ENCODE measurements at regions not wholly inside any gene's neighbourhood (a gene's known extent, or its start where the extent isn't known, plus 50 kb on each side); places are given as distances from the start of the nearest gene placed in this dataset.

DNA sequence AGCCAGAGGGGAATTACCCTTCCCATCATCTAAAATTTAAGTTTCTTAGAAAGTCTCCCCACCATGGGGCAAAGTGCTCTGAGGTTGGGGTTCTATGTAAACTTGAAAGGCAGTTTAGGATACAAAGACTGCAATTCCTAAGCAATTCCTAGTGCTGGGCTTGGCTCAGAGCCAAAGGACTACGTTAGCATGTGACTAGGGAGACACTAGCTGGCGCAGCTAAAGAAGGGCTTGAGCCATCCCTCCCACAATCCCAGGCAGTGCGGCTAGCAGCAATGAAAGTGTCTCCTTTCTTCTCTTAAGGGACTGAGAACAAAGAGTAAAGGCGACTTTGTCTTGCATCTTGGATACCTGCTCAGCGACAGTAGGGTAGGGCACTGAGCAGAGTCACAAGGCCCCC lies 306.6 kb upstream of the FKBP1C start:
- Histone ChIP-seq H3K4me3 (no peak overlapping the region), H3K36me3 (no peaks in the 10 kb centered on the region), H3K4me1 (no peaks in the 10 kb centered on the region), H3K9me3 (peaks cover 0 to 19% (median 0%) of the 10 kb centered on the region in 8 donors), H3K27ac (no peak overlapping the region), H3K27me3 (replicated peaks in 1 of 7) (no peaks in the 10 kb centered on the region)
- no peak for DNase-seq
- WGBS, 5 donors: 82 to 88% (median 84%) methylated on average over 5 of the region's 5 CpGs
- TF ChIP-seq POLR2AphosphoS5 (IDR thresholded peaks at IDR 0.05): no peak
- TF ChIP-seq, protein P1, sequence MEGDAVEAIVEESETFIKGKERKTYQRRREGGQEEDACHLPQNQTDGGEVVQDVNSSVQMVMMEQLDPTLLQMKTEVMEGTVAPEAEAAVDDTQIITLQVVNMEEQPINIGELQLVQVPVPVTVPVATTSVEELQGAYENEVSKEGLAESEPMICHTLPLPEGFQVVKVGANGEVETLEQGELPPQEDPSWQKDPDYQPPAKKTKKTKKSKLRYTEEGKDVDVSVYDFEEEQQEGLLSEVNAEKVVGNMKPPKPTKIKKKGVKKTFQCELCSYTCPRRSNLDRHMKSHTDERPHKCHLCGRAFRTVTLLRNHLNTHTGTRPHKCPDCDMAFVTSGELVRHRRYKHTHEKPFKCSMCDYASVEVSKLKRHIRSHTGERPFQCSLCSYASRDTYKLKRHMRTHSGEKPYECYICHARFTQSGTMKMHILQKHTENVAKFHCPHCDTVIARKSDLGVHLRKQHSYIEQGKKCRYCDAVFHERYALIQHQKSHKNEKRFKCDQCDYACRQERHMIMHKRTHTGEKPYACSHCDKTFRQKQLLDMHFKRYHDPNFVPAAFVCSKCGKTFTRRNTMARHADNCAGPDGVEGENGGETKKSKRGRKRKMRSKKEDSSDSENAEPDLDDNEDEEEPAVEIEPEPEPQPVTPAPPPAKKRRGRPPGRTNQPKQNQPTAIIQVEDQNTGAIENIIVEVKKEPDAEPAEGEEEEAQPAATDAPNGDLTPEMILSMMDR (IDR thresholded peaks at IDR 0.05 in 8 of 11, conservative IDR thresholded peaks at IDR 0.05 in 3 of 11): no peak
- no peak for TF ChIP-seq POLR2A (IDR thresholded peaks at IDR 0.05)
- intact Hi-C loops (cut with DNase I; ENCODE audit: low total_unique reads): no loop called here

DNA sequence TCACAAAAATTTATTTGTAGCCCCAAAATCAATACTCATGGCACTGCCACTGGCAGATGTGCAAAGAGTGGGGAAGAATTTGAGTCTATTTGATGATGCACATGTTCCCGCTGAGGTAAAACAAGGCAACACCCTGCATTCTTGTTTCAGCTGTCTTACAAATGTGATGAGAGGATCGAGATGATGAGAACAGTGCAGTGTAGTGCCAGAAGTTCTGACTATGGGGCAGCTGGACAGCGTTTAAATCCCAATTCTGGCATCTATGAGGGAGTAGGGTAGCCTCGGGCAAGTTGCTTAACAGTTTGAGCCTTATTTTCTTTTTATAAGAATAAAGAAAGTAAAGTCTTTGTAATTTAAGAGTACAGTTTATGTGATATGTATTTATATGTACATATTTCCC lies 296.7 kb upstream of the FKBP1C start:
- TF ChIP-seq, protein P1 (IDR thresholded peaks at IDR 0.05 in 8 of 11, conservative IDR thresholded peaks at IDR 0.05 in 3 of 11): no peak
- TF ChIP-seq POLR2AphosphoS5 (IDR thresholded peaks at IDR 0.05) (no peak), POLR2A (IDR thresholded peaks at IDR 0.05) (no peak)
- H3K27ac ChIP-seq: no peak overlapping the region
- H3K36me3 ChIP-seq: no peaks in the 10 kb centered on the region
- H3K4me3 ChIP-seq: no peak overlapping the region
- H3K9me3 ChIP-seq: peaks cover 0 to 14% (median 5%) of the 10 kb centered on the region in 8 donors
- 66 to 71% (median 68%) methylated on average over 4 of the region's 4 CpGs for WGBS, 5 donors
- no peak for DNase-seq
- H3K27me3 ChIP-seq (replicated peaks in 1 of 7): no peaks in the 10 kb centered on the region
- intact Hi-C loops (cut with DNase I; ENCODE audit: low total_unique reads): no loop called here
- no peaks in the 10 kb centered on the region for H3K4me1 ChIP-seq

DNA sequence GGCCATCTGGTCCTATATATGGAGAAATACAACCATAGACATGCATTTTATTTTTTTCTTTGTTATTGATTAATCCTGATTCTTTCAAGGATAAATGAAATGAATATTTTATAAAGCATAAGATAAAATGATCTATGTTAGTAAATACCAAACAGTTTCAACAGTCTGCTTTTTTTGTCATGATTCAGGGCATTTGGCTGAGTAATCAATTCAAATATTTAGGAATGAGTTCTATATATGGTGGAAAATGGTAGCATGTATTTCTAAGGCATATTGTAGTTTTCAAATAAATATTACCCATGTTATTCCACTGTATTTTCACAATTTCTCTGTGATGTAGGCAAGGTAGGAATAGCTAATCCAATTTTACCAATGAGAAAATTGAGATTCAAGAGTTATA lies 287.5 kb upstream of the FKBP1C start:
- H3K27me3 ChIP-seq (replicated peaks in 1 of 7): no peaks in the 10 kb centered on the region
- no peak for TF ChIP-seq POLR2AphosphoS5 (IDR thresholded peaks at IDR 0.05)
- no peak for TF ChIP-seq POLR2A (IDR thresholded peaks at IDR 0.05)
- TF ChIP-seq, protein P1 (IDR thresholded peaks at IDR 0.05 in 8 of 11, conservative IDR thresholded peaks at IDR 0.05 in 3 of 11): no peak
- DNase-seq: no peak
- H3K27ac ChIP-seq: no peak overlapping the region
- intact Hi-C loops (cut with DNase I; ENCODE audit: low total_unique reads): no loop called here
- H3K9me3 ChIP-seq: peaks cover 0 to 7% (median 0%) of the 10 kb centered on the region in 8 donors
- no peak overlapping the region for H3K4me3 ChIP-seq
- no peaks in the 10 kb centered on the region for H3K4me1 ChIP-seq
- H3K36me3 ChIP-seq: no peaks in the 10 kb centered on the region

DNA sequence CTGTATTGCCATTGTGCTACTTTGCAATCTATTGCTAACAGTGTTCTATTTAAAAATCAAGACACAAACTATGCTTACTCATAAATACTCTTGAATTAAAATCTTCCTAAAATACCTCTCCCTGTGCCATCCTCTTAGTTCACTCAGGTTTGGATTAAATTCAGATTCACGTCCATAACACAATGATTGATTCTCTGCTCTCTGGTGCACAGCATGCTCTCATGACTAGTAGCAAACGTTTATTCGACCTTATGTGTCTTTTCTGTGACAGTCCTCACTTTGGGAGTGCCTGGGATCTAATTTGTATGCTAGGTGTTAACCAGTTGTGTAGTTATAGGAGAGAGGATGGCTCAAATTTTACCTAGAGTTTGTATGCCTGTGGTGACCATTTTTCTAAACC lies 270.4 kb upstream of the FKBP1C start:
- TF ChIP-seq POLR2A (IDR thresholded peaks at IDR 0.05) (no peak), POLR2AphosphoS5 (IDR thresholded peaks at IDR 0.05) (no peak)
- TF ChIP-seq, protein P1 (IDR thresholded peaks at IDR 0.05 in 8 of 11, conservative IDR thresholded peaks at IDR 0.05 in 3 of 11): no peak
- 33 to 59% (median 42%) methylated on average over 3 of the region's 3 CpGs for WGBS, 5 donors
- Histone ChIP-seq H3K27me3 (replicated peaks in 1 of 7) (no peaks in the 10 kb centered on the region), H3K36me3 (no peaks in the 10 kb centered on the region), H3K9me3 (peaks cover 0 to 15% (median 0%) of the 10 kb centered on the region in 8 donors), H3K27ac (no peak overlapping the region), H3K4me1 (no peaks in the 10 kb centered on the region), H3K4me3 (no peak overlapping the region)
- intact Hi-C loops (cut with DNase I; ENCODE audit: low total_unique reads): no loop called here
- DNase-seq: no peak
